NCI-H1092 (cell line): ENCODE measurements at regions not wholly inside any gene's neighbourhood (a gene's known extent, or its start where the extent isn't known, plus 50 kb on each side); places are given as distances from the start of the nearest gene placed in this dataset.
"Not testable (repeated sequence)": the region's sequence is repeated elsewhere in the genome, so short reads cannot be mapped to it uniquely, and the experiment has no call there.

Source experiments
- DNase-seq: peaks from one replicate; lab custom pipeline; 2025; lab: John Stamatoyannopoulos, UW

DNA sequence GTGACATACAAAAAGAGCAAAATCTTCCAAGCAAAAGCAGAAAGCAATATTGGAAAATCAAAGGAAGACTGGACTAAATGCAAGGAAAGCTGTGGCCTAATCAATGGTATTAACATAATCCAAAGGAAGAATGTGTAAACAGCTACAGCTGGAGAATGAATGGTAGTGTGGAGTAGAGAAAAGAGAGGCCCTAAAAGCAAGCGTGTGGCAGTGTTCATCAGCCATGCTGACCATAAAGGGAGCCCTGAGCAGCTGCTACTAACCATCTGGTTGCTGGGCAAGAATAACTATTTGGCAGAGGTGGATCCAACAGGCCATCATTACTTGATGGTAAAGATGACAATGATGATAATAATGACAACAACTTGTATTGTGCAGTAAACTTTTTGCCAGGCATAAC, 148.5 kb upstream of the BEND6 start:
- no peak for DNase-seq

DNA sequence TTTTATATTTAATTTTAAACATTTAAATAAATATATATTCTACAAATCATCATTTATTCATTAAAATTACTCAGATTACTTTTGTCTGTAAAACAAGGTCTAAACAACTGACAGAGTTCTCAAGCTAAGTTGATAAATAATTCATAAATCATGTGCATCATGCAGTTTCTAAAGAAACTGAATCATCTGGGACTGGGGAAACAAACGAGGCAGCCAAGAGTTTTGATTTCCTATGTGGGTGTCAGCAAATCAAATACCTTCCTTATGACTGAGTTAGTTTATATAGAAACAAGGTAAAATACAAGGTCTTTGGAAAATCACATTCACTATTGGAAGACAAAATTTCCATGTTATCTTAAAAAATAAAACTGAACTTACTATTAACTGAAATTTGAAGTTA, 149.9 kb upstream of the BEND6 start:
- no peak for DNase-seq

DNA sequence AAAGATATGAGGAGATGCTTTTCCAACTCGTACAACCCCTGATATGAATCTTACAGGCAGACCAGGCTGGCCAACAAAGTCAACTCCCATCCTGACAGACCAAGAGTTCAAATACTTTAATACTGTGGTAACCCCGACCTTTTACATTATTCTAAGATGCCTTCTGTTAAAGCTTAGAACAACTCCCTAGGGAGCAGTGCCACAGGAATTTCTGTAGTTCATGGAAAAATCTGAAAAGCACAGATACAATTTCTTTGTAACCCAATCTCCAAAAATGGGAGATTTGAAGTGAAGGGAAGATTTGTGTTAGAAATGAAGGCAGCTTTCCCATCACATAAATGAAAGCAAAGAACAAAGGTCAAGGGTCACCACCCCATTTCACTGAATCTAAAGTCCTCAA, 151.3 kb upstream of the BEND6 start:
- no peak for DNase-seq

DNA sequence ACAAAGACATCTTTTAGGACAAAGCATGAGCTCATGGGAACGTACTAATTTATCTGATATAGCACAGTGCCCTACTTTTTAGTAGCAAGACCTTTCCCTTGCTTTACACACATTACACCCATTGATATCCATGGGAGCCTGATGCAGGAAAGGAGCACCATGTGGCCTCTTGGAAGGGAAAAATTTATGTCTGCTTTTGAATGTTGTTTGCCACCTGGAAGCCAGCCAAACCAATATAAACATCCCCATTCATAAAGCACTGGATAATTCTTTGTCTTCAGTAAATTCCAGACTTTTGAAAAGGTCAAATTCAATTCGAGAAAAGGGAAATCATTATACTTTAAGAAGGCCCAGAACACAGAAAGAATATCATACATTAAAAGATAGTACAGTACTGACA, 152.3 kb upstream of the BEND6 start:
- peak; percentile 33 for DNase-seq

DNA sequence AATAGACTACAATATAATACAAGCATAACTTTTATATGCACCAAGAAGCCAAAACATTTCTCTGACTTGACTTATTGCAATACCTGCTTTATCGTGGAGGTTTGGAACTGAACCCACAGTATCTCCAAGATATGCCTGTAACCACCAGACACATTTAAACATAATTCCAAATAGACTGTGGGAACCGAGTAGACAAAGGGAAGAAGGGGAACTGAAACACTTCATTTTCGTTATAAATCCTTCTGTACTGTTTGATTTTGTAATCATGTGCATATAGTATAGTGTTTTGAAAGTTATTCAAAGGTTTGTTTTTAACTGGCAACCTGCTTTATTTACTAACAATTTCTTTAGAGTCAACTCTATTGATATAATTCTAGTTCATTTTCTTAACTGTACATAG, 154.9 kb upstream of the BEND6 start:
- no peak for DNase-seq

DNA sequence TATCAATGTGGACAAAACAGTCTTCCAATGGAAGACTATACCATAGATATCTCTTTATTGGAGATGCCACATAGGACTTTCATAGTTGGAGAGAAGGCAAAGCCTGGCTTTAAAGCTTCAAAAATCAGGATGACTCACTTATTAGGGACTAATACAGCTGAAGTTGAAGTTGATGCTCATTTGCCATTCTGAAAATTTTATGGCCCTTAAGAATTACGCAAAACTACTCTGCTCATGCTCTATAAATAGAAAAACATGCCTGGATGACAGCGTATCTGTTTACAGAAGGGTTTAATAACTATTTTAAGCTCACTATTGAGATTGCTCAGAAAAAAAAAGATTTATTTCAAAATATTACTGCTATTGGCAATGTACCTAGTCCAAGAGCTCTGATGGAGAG, 155.5 kb upstream of the DST start:
- DNase-seq: no peak

DNA sequence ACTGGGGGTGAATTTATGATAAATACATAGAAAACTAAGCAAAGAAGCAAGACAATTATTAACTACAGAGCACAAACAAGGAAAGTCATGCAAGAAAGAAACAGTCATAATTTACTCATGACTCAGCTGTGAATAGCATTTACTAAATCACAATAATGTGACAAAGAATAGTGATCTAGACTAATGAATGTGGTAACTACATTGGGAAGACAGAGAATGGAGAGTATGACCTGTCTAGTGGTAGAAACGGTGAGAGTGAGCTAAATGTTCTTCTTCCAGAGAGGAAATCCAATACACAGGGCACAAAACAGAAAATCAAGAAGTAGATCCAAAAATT, 153.5 kb upstream of the DST start:
- DNase-seq: no peak

DNA sequence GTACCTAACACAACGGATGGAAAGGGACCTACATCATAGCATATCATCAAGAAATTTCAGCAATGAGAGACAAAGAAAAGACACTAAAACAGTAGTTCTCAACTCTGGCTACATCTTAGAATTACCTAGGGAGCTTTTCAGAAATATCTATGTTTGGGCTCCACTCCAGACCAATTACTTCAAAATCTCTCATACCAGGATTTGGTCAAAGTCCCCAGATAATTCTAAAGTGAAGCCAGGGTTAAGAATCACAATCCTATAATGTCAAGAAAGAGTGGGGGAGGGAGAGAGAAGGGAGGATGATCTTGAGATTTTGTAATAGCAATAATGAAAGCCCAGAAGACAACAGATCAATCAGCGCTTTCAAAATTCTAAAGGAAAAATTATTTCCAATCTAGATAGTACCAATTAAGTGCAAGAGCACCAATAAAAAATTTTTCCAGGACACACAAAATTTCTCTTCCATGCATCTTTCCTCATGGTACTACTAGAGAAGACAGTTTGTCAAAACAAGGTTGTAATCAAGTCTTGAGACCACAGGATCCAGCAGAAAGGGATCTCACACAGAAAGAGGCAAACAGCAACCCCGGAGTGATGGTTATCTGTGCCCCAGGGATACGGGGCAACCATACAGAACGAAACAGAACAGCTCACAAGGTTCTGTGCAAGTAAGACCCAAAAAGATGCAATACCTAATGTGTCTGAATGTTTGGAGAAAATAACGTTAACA, 152.9 kb upstream of the DST start:
- no peak for DNase-seq

DNA sequence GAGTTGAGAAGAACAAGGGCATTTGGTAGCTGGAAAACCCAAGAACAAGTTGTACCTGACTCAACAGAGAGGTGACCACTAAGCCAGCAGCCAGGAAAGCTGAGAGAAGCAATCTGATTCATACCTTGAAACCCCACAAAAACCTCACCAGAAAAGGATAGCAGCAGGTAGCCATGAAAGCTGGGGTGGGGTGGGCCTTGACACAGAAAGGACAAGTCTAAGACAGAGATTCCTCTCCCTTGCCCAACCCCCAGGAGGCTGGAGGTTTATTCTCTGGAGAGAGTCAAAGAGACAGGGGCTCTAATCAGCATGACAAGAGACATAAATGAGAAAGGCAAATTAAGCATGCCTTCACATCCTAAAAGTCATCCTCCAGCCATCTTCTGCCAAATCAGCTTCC, 151.7 kb upstream of the DST start:
- no peak for DNase-seq

DNA sequence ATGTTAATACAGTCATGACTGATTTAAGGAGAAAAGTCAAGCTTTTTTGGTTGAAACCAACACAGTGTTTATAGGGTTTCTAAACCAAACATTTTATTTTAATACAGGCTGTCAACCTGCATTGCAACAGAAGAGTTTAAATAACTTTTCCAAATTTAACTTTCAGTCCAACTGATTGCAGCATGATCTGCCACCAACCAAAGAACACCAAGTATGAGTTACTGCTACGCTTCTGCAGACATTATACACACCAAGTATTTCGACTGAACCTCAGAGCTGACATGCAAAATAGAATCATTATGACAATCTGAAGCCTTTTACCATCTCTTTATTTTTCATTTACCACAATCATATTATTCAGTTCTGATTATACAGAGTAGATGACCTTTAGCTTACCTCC, 151.2 kb upstream of the DST start:
- no peak for DNase-seq

DNA sequence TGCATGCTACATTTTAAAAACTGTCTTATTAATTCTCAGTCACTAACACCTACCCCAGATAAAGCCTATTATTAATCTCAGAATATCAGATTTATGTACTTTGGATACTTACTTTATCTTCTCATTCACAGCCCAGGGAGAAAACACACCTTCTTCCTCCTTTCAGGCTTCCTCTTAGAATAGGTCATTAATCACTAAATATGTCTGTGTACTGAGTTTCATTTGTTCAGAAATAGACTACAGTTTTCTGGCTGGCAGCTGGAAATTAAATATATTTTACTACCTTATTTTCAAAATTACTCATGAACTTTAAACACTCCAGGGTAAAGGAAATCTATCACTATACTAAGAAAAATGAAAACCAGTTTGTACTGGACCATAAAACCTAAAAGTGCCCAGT, 147.7 kb upstream of the DST start:
- DNase-seq: no peak

DNA sequence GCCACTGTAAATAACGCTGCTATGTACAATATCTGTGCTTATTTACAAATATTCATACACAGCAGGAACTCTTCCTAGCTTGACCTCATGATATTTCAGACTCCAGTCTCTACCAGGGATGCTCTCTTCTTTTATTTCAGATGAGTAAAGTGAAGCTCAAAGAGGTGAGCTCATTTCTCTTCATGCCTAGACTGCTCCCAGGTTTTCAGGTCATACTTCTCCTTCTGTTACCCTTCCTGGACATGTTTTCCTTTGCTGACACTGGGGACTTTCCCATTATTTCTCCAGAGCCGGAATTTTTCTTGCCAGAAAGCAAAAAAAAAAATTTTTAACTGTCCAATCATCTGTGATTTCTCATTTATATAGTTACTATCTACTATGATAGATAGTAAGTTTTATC, 147.2 kb upstream of the DST start:
- DNase-seq: no peak

DNA sequence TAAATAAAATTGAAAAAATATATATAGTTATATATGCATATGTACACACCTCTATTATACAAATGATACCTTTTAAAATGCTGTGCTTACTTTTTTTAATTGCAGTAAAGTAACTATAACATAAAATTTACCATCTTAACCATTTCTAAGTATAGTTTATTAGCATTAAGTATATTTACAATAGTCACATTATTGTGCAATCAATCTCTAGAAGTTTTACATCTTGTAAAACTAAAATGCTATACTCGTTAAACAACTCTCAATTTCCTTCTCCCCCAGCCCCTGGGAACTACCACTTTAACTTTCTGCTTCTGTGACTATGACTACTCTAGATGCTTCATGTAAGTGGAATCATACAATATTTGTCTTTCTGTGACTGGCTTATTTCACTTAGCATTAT, 146.7 kb upstream of the DST start:
- no peak for DNase-seq

DNA sequence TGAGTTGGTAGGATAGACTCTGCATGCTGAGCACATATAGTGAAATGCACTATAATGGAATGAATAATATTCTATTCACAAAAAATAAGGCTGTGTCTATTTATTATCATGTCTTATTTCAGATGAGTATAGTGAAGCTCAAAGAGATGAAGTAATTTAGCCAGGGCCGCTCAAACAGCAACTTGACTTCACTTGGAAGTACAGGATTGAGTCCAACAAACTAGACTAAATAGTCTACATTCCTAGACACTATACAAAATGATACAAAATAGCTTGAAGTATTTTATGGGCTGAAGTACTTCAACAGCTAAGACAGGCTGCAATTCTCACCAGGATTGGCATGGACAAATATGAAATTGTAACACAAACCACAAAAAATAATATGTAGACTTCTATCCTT, 144.5 kb upstream of the DST start:
- no peak for DNase-seq

DNA sequence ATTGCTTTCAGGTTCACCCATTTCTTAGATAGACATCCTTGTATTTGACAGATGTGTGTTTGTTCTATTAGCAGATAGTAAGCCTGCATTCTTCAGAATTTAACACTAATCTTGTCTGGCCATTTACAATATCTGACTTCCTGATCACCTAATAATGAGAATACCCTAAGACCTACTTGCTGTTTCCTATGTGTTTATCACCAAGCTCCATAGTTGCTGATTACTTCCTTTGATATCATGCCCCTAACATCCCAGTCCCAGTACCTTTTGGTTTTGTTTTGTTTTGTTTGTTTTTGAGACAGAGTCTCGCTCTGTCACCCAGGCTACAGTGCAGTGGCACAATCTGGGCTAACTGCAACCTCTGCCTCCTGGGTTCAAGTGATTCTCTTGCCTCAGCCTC, 143.6 kb upstream of the DST start:
- no peak for DNase-seq

DNA sequence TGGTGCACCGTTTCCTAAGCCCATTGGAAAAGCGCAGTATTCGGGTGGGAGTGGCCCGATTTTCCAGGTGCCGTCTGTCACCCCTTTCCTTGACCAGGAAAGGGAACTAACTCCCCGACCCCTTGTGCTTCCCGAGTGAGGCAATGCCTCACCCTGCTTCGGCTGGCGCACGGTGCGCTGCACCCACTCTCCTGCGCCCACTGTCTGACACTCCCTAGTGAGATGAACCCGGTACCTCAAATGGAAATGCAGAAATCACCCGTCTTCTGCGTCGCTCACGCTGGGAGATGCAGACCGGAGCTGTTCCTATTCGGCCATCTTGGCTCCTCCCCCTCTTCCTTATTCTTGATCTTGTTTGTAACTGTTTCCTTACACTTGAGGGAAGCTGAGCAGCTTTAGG, 142.8 kb upstream of the DST start:
- not testable (repeated sequence) for DNase-seq

DNA sequence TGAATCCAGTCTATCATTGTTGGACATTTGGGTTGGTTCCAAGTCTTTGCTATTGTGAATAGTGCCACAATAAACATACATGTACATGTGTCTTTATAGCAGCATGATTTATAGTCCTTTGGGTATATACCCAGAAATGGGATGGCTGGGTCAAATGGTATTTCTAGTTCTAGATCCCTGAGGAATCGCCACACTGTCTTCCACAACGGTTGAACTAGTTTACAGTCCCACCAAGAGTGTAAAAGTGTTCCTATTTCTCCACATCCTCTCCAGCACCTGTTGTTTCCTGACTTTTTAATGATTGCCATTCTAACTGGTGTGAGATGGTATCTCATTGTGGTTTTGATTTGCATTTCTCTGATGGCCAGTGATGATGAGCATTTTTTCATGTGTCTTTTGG, 137.4 kb upstream of the DST start:
- DNase-seq: not testable (repeated sequence)

DNA sequence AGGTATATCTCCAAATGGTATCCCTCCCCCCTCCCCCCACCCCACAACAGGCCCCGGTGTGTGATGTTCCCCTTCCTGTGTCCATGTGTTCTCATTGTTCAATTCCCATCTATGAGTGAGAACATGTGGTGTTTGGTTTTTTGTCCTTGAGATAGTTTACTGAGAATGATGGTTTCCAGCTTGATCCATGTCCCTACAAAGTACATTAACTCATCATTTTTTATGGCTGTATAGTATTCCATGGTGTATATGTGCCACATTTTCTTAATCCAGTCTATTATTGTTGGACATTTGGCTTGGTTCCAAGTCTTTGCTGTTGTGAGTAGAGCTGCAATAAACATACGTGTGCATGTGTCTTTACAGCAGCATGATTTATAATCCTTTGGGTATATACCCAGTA, 135.8 kb upstream of the DST start:
- not testable (repeated sequence) for DNase-seq

DNA sequence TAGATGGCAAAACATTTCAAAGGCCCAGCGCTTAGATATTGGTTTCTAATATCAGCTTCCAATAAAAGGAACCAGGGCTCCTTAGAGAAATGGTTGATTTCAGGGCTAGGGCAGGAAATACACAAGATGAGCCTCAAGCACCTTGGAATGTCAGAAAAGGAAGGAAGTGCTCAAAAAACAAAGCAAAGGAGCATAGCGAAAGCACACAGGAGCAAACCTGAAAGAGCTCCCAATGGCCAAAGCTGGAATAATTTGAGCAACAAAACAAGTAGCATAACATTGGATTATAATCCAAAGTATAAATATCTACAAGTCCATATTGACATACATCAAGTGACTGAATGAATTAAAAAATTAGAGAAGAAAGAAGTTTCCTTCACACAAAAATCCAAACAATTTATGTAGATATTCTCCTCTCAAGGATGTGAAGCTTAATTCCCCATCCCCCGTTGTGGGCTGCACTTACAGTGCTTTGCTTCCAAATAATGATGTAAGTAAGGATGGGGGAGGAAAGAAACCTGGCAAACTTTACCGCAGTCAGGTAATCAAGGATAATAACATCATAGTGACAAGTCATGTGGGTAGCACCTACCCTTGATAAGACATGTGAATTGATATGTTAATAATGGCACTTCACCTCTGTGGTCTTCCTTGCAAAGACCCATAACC, 132.9 kb upstream of the DST start:
- no peak for DNase-seq

DNA sequence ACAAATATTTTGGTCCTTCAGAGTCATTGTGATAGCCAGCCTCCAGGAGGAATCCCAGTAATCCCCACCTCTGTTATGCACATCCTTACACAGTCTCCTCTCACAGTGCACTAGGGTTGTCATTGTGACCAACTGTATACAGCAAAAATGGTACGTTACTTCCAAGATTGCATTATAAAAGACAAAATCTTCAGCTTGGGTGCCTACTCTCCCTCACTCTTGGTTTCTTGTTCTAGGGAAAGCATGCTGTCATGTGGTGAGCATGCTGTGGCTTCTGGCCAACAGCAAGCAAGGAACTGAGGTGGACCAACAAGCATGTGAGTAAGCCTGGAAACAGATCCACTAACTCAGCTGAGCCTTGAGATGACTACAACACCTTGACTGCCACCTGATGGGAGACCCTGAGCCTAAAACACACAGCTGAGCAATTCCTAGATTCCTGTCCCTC, 130.1 kb upstream of the DST start:
- no peak for DNase-seq

DNA sequence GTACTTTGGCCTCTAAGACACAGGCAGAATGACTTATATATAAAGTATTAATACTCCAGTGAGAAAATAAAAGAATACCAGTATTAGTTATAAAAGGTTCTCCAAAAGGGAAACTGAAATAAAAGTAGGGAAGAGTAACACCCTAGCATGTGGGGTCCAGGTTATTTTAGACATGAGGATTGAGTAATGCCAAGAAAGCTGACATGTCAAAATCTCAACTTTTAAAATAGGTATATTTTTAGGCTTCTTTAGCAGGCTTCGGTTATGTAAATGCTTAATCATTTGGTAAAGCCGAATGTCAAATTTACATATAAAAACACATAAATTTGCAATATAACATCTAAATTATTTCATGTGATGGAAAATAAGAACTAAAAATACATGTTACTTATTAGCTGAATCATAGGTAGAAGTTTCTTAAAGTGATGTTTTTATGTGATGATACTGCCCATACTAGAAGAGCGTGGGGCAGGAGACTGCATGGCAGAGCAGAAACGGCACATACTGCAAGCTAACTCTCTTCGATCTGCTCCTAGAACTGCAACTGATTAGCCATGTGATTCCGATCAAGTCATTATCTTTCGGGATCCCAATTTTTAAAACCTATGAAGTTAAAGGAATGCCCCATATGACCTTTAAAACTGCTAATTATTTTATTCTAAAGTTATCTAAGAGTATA, 129.4 kb upstream of the DST start:
- no peak for DNase-seq

DNA sequence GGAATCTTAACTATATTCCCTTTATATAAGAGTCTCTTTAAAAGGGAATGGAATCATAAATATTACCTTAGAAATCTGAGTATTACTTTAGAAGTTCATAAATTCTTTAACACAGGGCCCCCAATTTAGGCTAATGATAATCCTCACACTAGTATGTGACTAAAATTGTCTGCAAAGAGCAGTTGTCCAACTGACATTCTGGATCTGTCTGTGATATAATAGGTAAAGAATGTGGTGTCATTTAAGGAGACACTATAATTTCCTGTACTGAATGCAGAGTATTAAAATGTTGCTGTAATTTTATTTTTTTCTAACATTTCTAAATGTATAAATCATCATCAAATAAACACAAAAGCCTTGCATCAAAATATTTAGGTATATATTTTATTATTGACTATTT, 128.5 kb upstream of the DST start:
- DNase-seq: no peak

DNA sequence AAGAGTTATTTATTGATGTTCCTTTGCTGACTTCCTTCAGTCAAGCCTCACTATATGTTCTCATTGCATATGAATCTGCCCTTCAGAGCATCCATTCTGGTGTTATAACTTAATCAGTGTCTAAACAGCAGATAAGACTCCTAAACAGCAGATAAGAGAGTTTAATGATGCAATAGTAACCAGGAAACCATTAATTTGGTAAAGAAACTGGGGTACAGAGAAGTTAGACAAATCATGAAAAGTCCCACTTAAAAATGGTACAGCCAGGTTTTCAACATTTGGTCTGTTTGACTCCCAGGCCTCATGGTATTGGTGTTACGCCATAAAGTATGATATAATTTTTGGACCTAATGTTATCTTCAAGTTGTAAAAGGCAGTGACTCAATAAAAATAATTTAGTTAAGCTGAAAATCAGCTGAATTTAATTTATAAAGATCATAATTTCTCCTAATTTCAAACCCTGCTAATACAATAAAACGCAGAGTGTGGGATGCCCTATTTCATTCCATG, 127.4 kb upstream of the DST start:
- no peak for DNase-seq
